GM12874 (cell line): ENCODE measurements at regions not wholly inside any gene's neighbourhood (a gene's known extent, or its start where the extent isn't known, plus 50 kb on each side); places are given as distances from the start of the nearest gene placed in this dataset.

Experiments used
- CTCF ChIP-seq: IDR thresholded peaks from 2 replicates; pipeline ENCODE4 v1.5.1; 2011; ENCODE audit warnings: low read depth, mild to moderate bottlenecking, control low read depth, low read length, moderate library complexity; ENCODE audit not compliant: insufficient read depth

- no peak for TF ChIP-seq CTCF
These were observed 1271.7 kb upstream of the GBE1 start for GRCh38 chr3:83033133-83033532.

- TF ChIP-seq CTCF = no peak
These were observed 1261.6 kb upstream of the GBE1 start for GRCh38 chr3:83023086-83023485.

GRCh38 chr3:83011481-83011880, 1250.0 kb upstream of the GBE1 start:
- TF ChIP-seq CTCF = no peak

GRCh38 chr3:83003917-83004316, 1242.5 kb upstream of the GBE1 start:
- TF ChIP-seq CTCF = no peak

GRCh38 chr3:83002869-83003445, 1241.5 kb upstream of the GBE1 start:
- TF ChIP-seq CTCF = no peak

GRCh38 chr3:82999777-83000176, 1238.3 kb upstream of the GBE1 start:
- TF ChIP-seq CTCF = no peak

- TF ChIP-seq CTCF = no peak
These were observed 1216.9 kb upstream of the GBE1 start for GRCh38 chr3:82978368-82978767.
